ENCODE measurements at regions not wholly inside any gene's neighbourhood (a gene's known extent, or its start where the extent isn't known, plus 50 kb on each side); places are given as distances from the start of the nearest gene placed in this dataset.
"Not testable (repeated sequence)": the region's sequence is repeated elsewhere in the genome, so short reads cannot be mapped to it uniquely, and the experiment has no call there.

- DNase-seq: no peak
Measured at GRCh38 chr5:53160895-53161294, 51.3 kb upstream of the MOCS2 start.

GRCh38 chr5:53161876-53162275 lies 52.3 kb upstream of the MOCS2 start:
- peak; percentile 52 for DNase-seq

GRCh38 chr5:53164478-53165165 lies 55.1 kb upstream of the MOCS2 start:
- no peak for DNase-seq

- no peak for DNase-seq
Measured at GRCh38 chr5:53165431-53166182, 56.0 kb upstream of the MOCS2 start.

GRCh38 chr5:53166183-53166495 lies 56.6 kb upstream of the MOCS2 start:
- peak; percentile 15 for DNase-seq

- peak; percentile 25 for DNase-seq
Measured at GRCh38 chr5:53167836-53168235, 58.3 kb upstream of the MOCS2 start.

GRCh38 chr5:53169933-53170332 lies 60.4 kb upstream of the MOCS2 start:
- DNase-seq: no peak

GRCh38 chr5:53170746-53171349 lies 61.3 kb upstream of the MOCS2 start:
- peak; percentile 46 for DNase-seq

GRCh38 chr5:53172073-53172472 lies 62.5 kb upstream of the MOCS2 start:
- DNase-seq: not testable (repeated sequence)

- DNase-seq: no peak
Measured at GRCh38 chr5:53172630-53173029, 63.1 kb upstream of the MOCS2 start.

GRCh38 chr5:53173083-53173482 lies 63.5 kb upstream of the MOCS2 start:
- DNase-seq: no peak

GRCh38 chr5:53178830-53179229 lies 69.3 kb upstream of the MOCS2 start:
- DNase-seq: no peak

- no peak for DNase-seq
Measured at GRCh38 chr5:53179691-53180090, 70.1 kb upstream of the MOCS2 start.

- no peak for DNase-seq
Measured at GRCh38 chr5:53180538-53180937, 71.0 kb upstream of the MOCS2 start.

GRCh38 chr5:53180991-53181390 lies 71.4 kb upstream of the MOCS2 start:
- DNase-seq: no peak

- DNase-seq: no peak
Measured at GRCh38 chr5:53183880-53184279, 74.3 kb upstream of the MOCS2 start.

GRCh38 chr5:53191548-53192165 lies 82.1 kb upstream of the MOCS2 start:
- no peak for DNase-seq

- DNase-seq: peak; percentile 15
Measured at GRCh38 chr5:53194086-53194485, 84.5 kb upstream of the MOCS2 start.

GRCh38 chr5:53199882-53200281 lies 90.3 kb upstream of the MOCS2 start:
- DNase-seq: no peak

GRCh38 chr5:53200306-53200705 lies 90.7 kb upstream of the MOCS2 start:
- no peak for DNase-seq

GRCh38 chr5:53201746-53202145 lies 92.2 kb upstream of the MOCS2 start:
- no peak for DNase-seq

- no peak for DNase-seq
Measured at GRCh38 chr5:53206562-53206961, 97.0 kb upstream of the MOCS2 start.

- DNase-seq: peak; percentile 72
Measured at GRCh38 chr5:53211799-53212198, 102.2 kb upstream of the MOCS2 start.

GRCh38 chr5:53219174-53219573 lies 109.6 kb upstream of the MOCS2 start:
- DNase-seq: no peak

Data from fibroblast of skin of back (primary cell).